Hematopoietic multipotent progenitor cell treated with erythropoietin and hydrocortisone succinate and interleukin-3 and kit ligand, for 6 days (in vitro differentiated cells): ENCODE measurements at regions not wholly inside any gene's neighbourhood (a gene's known extent, or its start where the extent isn't known, plus 50 kb on each side); places are given as distances from the start of the nearest gene placed in this dataset.

ENCODE experiments used
- DNase-seq: peaks from one replicate; pipeline ENCODE4 v3.0.0-alpha.2; 2015

DNA sequence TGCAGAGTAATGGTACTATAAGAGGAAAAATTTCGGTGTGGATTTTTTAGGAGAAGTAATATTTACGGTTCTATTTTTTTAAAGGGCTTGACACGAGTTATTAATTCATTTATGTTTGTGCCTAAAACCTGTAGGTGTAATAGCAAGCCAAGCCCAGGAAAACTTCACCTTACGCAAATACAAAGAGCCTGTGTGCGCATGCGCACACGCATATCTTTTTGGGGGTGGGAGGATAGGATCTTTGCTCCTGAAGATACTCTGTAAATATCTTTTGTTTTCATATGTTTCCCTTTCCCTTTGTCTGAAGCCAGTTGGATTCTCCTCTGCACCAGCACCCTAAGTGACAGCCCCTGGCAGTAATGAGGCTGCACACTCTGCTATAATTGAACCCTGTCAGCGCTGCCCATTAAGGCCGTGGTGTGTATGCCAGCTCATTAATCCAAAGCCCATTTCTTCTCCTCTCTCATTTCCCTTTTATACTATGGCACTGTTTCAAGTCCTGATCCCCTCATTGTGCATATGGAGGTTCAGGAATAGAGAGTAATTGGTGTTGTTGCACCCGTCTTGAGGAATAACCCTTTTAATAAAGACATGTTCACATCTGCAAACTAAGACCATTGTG lies 327.2 kb upstream of the E2F7 start:
- no peak for DNase-seq

DNA sequence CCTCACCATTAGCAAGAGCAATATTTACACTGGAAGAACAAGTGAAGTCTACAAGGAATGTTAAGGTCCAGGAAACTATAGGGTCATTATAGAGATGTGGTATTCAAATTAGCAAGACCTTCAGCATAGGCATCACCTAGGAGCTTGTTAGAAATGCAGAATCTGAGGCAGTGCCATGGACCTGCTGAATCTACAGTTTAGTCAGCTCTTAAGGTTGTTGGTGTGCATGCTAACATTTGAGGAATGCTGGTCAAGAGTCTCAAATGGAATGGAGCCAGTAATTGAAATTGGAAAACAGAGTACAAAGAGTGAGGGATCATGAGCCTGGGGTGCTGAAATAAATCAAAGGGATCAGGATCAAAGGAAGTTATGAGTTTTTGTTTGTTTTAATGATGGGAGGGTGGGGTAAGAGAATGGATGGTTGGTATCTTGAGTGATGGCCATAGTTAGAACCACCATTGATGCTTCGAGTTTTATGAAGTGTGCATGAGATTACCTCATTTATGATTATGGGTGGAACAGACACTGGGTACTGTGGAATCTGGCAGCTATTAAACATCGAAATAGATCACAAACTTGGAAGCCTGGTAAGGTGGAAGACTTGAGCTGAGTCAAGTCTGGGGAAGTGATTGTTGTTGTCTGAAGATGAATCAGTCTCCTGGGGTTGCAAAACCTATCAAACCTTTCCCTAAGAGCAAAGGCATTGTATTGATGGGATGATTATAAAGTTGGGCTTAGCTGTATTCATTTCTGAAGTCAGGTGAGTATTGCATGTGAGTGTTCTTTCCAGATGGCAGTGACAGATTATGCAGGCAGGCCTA lies 323.3 kb upstream of the E2F7 start:
- no peak for DNase-seq

DNA sequence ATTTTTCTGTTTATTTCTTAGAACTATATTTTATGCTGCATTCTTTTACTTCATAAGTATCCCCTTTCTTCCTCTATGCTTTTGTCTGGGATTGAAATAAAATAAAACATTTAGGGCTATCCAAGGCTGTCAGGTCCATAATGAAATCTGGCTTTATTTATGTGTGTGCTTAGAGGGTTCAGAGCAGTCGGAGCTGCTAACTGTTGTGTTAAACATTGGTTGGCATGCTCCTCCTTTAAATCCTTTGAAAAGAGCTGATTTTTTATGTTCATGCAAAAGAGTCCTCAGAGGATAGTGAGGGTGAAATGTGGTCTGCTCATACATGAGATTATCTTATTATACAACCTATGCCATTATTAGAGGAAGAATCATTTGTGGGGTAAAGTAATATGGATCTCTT lies 322.3 kb upstream of the E2F7 start:
- no peak for DNase-seq

DNA sequence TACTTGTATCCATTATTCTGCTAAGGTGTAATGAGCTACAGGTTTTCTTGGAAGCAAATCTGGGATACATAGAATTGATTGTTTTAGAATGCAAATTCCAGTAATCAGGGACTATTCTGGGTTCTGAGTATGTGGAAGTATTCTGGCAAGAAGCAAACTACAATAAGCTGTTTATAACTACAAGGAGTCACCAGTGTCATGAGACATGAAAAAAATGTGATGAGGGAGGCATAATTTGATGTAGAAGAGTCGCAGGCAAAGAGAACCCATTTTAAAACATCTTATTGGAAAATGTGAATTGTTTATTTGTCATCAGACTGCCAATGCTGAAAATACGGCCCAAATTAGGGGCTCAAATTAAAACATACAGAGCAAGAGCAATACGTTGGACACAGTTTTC lies 321.8 kb upstream of the E2F7 start:
- no peak for DNase-seq

DNA sequence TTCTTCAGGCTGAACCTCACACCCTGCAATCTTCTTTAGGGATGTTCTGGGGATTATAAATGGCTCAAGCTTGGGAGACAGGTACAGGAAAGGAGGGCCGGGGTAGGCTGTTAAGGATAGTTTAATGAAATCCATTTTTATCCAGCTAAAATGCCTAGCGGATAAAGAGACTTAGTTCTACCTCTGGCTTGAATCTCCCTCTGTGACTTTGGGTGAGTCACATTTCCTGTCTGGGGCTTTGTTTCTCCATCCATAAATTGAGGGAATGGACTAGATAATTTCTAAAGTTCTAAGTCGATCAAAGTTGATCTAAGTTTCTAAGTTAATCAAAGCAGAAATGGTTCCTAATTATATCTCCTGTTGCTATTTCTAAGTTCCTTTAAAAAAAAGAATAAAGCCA lies 319.6 kb upstream of the E2F7 start:
- DNase-seq, result no peak

DNA sequence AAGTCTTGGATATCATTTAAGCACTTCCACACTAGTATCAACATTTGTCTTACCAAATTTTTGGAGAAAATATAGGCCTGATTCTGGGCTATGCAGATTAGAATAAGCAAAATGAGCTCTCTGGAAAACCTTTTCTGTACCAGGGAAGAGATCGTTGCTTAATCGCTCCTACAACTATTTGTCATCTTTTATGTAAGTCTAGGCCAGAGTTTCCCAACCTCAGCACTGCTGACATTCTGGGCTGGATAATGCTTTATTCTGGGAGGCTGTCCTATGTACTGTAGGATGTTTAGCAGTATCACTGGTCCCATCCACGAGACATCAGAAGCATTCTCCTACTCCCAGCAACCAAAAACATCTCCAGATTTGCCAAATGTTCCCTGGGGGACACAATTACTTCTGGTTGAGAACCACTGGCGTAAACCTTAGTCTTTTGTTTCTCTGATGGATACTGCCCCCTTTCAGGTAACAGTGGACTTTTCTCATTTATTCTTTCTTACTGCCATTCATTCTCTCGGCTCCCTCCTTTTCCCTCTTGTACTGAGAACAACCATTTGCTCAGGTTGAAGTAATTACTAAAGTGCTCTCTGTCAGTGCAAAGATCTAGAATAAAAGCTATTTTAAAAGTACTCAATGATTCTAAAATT lies 316.9 kb upstream of the E2F7 start:
- no peak for DNase-seq

DNA sequence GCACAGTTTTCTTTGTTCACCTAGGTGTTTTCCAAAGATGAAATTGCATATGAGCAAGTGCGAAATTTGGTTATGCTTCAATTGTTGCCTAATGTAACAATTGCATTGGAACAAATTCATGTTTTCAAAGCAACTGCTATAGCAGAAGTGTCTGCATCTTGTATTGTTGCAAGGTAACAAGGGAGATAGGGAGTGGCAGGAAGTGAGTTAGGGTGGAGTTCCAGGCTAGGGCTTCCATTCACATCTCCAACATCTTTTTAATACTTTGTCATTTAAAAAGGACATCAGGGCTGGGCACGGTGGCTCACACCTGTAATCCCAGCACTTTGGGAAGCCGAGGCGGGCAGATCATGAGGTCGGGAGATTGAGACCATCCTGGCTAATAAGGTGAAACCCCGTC lies 312.3 kb upstream of the E2F7 start:
- no peak for DNase-seq

DNA sequence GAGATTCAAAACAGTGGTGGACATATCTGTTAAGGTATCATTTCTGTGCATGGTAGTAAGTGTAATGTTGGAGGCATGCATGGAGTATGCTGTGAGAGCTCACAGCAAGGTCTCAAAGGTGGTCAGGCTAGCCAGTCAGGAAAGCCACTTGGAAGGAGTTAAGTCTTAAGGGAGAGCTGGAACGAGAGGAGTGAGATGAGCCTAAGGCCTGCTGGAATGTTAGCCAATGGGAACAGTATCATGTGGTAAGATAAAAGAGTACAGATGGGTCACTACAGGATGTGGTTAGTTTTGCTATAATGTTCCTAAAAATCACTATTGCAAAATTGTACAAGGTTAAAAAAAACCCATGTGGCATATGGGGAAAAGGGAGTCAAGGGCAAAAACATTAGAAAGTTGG lies 311.7 kb upstream of the E2F7 start:
- DNase-seq, result no peak

DNA sequence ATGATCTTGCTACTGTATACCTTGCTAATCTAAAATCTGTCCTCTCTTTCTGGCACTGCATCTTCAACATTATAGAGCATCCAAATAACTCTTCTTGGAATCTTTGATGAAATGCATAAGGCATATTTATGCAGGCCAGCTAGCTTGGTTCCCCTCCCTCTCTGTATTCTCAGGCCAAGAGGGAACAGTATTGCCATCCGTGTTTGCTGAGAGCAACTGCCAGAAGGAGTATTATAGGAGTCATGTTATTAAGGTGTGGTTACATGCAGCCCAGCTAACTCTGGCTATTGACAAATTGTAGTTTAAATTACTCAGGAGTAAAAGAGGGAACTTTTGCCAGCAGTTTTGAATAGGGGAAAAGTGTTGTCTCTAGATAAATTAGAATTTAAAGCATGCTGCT lies 309.3 kb upstream of the E2F7 start:
- no peak for DNase-seq

DNA sequence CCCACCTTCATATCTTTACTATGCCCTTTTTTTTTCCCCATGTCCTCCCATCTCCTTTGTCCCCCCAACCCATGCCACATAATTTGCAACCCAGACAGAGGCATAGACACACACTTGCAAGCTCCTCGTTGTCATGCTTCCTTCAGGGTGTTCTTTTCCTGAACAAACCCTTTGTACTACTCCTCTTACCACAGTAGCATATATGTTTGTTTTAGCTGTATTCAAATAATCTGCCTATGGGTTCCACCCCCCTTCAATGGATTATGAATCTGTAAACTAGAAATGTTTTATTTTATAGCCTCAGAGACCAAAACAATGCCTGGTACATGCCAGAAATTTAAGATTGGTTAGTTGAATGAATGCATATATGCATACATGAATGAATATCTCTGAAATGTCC lies 307.1 kb upstream of the E2F7 start:
- no peak for DNase-seq

DNA sequence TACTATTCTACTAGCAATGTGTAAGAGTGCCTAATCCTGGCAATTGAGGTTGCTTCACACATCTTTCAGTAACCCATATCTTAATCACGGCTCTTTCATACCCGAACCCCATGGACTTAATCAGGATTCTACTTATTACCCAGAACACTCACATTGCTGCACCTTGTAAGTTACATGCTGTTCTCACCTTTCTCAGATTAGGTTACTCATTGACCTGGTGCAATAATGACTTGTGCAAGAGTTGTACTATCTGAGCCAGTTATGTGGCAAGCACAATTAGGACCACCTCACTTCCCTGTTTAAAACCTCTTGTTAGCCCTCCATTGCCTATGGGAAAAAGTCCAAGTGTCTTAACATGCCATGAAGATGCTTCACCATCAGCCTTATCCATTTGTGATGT lies 306.7 kb upstream of the E2F7 start:
- DNase-seq, result no peak

DNA sequence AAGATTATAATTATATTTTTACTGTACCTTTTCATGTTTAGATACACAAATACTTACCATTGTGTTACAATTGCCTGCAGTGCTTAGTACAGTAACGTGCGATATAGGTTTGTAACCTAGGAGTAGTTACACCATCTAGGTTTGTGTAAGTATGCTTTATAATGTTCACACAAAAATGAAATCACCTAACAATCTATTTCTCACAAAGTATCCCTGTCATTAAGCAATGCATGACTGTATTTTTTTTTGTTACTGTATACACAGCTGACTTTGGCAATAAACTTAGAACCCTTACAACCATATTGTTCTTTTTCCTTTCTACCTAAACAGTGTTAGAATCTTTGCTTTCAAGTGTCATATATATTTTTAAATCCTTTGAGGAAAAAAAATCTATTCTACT lies 303.0 kb upstream of the E2F7 start:
- no peak for DNase-seq

DNA sequence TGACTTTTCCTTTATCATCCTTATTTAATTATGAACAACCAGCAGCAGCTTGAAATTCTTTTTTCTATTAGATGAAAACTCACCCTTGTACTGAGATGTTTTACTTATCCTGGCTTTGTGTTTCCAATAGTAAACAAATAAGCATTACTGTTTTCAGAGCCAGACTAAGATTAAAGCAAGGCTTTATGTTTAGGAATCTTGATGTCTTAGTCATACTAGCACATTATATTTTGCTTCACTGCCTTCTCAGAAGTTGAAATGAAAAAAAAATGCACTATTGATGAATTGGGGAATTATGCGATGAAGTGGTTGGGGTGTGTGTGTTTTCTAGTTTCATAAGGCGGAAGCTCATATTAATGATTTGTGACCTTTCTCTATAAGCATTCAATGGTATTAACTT lies 301.2 kb upstream of the E2F7 start:
- no peak for DNase-seq

DNA sequence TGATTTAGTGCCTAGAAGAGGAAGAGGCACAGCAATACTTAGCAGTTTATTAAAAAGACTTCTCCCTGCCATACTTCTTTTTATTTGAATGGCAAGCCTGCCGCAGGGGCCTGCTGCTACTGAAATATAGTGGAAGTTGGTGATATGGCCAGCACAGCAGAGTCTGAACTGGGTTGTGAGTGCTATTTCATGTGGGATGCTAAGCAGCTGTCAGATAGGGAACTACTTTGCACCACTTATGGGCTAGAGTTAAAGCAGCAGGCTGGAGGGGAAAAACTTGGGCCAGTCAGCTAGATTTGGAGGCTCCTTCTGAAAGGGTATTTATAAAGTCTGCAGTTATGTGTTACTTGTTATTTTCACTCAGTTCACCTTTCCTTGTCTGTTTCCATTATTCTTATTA lies 299.0 kb upstream of the E2F7 start:
- no peak for DNase-seq

DNA sequence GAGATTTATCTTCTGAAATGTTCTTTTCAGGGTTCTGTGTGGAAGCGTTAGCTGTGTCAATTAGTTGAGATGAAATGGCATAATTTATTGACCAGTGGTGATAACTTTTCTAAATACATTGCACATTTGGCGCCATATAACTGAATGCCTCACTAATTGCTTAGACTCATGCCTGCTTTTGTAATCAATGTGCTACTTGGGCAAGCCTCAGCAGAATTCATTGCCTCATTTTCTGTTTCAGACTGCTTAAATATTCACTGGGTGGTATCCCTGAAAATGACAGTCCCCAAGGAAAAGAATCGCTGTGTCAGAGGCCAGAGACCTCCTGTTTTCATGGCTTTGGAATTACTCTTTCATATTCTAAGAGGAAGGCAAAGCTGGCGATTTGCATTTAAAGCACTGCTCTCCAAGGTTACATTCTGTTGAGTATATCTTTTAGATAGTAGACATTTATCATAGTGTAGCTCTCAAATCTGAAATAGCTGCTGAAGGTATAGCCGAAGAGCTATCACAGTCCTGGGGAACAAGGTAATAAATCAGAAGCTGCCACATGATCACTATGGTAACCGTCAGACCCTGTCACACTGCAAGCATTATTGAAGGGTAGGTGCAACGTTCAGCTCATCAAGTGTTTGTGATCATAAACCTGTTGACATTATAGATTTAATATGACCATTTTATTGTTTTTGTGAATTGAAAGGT lies 297.3 kb upstream of the E2F7 start:
- no peak for DNase-seq

DNA sequence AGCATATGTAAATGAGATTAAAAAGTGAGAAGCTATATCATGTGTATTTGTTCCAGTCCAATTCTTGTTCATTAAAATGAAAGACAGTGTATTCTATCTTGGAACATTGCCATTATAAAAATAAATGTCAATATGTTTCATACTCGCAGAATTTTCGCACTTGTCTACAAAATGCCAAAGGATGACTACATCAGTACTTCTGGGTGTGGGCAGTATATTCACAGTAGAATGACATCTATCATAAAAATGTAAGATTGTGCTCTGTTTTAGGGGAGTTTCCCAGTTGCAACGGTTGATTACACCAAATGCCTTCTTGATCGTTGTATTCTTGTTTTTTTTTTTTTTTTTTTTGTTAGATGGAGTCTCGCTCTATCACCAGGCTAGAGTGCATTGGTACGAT lies 292.3 kb upstream of the E2F7 start:
- DNase-seq, result no peak

DNA sequence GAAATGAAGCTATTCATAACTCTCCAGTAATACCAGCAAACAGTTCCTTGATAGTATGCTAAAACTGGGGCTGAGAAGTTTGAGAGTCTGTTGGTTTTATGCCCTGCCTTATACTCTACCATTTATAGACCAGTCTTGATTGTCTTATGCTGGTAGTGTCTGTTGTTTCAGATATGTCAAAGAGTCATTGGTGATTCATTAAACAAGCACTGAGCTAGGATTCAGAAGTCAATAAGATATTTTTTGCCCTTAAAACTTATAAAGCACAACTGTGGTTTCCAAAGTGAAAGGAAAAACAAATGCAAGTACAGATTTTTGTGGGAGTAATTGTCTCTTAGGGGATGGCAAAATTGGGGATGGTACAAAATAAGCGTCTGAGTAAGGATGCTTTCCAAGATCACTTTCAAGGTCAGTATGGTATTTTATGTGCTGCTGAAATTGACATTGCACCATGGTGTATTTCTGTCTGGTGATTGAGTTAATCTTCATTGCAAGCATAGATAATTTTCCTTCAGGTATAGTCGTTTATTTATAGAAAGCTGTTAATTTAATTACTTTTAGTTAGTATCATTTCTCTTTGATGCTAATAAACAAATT lies 289.5 kb upstream of the E2F7 start:
- DNase-seq, result no peak

DNA sequence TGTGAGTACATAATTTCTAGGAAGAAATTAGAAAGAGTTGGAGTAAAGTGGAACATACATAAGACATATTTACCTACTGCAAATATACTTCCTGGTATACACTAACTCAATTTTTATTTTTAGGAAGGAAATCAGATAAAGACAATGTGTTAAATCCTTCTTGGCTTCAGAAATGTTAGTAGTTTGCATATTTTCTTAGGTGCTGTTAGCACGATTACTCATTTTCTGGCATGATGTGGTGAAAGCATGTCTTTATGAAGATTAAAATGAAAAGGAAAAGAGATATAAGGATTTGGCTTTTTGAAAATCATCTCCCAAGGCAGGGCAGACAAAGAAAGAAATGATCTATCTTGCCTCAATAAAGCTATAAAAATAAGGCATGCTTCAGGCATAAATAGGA lies 287.6 kb upstream of the E2F7 start:
- no peak for DNase-seq

DNA sequence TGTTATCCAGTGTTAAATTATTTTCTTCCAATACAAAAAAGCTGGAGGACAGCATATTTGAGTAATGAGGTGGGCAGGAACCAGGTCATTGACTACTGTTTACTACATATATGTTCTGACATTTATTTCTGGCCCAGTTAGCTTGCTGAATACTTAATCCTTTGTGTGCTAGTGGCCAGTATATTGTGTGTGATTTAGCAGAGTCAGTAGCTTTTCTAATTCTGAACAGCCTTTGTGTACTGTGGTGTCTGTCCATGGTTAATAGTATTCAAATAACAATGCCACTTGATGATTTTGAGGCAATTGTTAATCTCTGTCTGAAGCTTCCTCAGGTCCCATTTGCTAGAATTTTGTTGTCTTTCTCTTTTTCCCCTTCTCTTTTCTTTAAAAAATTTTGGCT lies 286.5 kb upstream of the E2F7 start:
- no peak for DNase-seq

DNA sequence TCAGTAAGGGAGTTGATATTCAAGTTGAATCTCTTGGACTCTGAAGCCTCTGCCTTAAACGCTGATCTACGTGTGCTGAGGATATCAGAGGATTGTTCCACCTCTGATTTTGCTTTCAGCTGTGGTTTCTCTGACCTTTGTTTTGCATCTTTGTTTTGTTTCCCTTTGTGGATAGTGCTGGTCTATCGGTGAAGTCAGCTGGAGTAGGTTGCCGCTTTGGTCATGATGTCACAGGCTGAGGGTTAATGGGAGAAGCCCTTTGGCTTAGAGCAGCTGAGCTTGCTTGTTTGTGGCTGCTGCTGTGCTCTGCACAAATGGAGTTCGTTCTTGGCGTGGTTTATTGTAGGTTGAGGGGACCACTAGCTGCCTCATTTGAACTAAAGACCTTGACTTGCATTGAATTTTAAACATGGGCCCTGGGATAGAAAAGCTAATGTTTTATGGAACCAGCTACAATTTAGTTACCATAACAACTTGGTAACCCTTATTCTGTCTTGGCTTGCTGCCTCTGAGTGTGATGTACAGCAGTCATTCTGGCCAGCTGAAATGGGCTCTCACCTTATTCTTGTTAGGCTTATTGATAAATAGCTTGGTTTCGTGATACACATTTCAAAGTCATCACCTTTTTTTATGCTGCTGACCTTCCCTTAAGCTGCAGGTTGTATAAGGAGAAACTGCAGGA lies 284.5 kb upstream of the E2F7 start:
- no peak for DNase-seq

DNA sequence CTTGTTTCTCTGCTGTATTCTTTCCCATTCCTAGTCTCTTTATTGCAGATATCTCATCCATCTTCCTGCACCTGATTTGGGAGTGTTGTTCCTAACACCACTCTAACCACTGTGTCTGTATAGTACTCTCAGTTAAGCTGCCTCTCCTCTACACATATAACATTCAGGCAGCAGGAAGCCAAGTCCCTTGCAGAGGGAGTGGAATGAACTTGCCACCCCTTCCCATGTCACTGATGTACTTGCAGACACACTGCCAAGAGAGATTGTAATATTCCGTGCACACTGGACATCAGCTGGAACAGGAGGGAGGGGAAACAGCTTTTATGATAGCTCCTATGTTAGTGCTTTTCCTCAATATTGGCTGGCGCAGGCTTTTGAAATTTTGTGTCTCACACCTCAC lies 281.6 kb upstream of the E2F7 start:
- DNase-seq, result no peak

DNA sequence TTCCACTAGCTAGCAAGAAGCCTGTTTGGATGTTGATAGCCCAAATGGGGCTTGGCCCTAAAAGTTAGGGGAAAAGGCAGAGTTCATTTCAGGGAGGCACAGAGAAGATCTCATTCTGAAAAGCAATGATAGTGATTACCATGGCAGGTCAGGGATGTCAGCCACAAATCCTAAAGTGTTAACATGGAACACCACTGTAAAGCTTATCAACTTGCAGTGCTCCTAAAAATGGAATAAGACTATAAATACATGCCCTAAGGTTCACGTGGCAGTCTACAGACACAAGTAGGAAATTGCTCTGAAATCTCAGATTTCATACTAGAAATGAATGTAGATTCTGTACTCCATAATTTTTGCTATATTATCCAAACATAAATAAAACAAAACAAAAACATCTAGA lies 280.0 kb upstream of the E2F7 start:
- no peak for DNase-seq

DNA sequence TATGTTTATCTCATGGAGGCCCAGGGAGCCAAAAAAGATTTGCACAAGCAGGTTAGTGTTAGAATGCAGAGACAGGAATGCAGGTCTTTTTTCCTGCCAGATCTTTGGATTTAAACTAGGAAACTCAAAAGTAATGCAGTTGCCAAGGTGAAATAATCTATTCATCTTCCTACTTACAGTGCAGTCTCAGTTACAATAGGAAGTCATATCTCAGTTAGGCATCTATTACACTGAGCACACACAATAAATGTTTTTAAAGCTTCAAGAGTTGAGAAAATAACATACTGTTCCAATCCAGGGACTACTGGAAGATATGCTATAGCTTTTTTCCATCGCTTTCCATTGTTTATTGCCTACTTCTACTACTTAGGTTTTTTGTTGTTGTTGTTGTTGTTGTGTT lies 279.3 kb upstream of the E2F7 start:
- DNase-seq, result no peak
